A549 (cell line): ENCODE measurements at regions not wholly inside any gene's neighbourhood (a gene's known extent, or its start where the extent isn't known, plus 50 kb on each side); places are given as distances from the start of the nearest gene placed in this dataset.

Experiments
- ATAC-seq, 2 experiments: fragments of 200-7000 bp in 1 of 2; fragments of >200 bp in 1 of 2; cut with Nextera tagmentation in 1 of 2; cut with Tn5 transposase in 1 of 2; 3 replicates each; pipeline versions ENCODE4 v1.8.0 to v1.9.1; 2018 to 2020; ENCODE audit warnings: mild to moderate bottlenecking in 1 of 2, moderate library complexity in 1 of 2
- CTCF ChIA-PET: fragments of 300-600 bp; sonication (Branson Sonifier 250); formaldehyde crosslinking; extraction: SDS; loops from one replicate; lab custom pipeline; 2021; ENCODE audit warnings: antibody characterized with exemption, inconsistent platforms; lab: Yijun Ruan, JAX
- POLR2A ChIA-PET: fragments of 350-600 bp; formaldehyde crosslinking; extraction: SDS; loops from one replicate; lab custom pipeline; 2021; ENCODE audit warnings: antibody characterized with exemption, inconsistent platforms; lab: Yijun Ruan, JAX
- DNase-seq, 2 experiments: peaks; one replicate each; pipeline versions ENCODE4 v3.0.0 to v3.0.0-alpha.2; 2011 to 2016; ENCODE audit warnings: low read depth in 1 of 2, low spot score in 1 of 2
- FAIRE-seq: peaks from 2 replicates; lab custom pipeline; 2011; peaks lifted over from hg19 to GRCh38; lab: Jason Lieb, UNC
- H3K27ac ChIP-seq, 2 experiments: fragments of >200 bp; sonication (Bioruptor Twin); formaldehyde crosslinking; 3 replicates each; pipeline ENCODE4 v1.5.1; 2016 to 2017
- H3K4me1 ChIP-seq: fragments of >200 bp; sonication (Bioruptor Twin); formaldehyde crosslinking; 3 replicates; pipeline ENCODE4 v1.6.1; 2016
- H3K4me2 ChIP-seq: fragments of >200 bp; sonication (Bioruptor Twin); formaldehyde crosslinking; 3 replicates; pipeline ENCODE4 v1.6.1; 2016
- H3K4me3 ChIP-seq: fragments of >200 bp; sonication (Bioruptor Twin); formaldehyde crosslinking; 3 replicates; pipeline ENCODE4 v1.5.1; 2016
- H3K9me3 ChIP-seq: fragments of >200 bp; sonication (Bioruptor Twin); formaldehyde crosslinking; 3 replicates; pipeline ENCODE4 v1.6.1; 2016
- CBX8 ChIP-seq: fragments of 200-600 bp; sonication (generic); IDR thresholded peaks from 2 replicates; pipeline ENCODE4 v1.6.1; 2016
- CHD4 ChIP-seq: fragments of 200-600 bp; sonication (generic); IDR thresholded peaks from 2 replicates; pipeline ENCODE4 v1.6.1; 2016; ENCODE audit warnings: antibody characterized with exemption, mild to moderate bottlenecking, borderline replicate concordance
- FOSB ChIP-seq: fragments of 250-450 bp; sonication (Bioruptor Pico); IDR thresholded peaks from 2 replicates; pipeline ENCODE4 v1.5.0; 2020; ENCODE audit warnings: mild to moderate bottlenecking, moderate library complexity
- FOSL2 ChIP-seq, 2 experiments: fragments of 450-650 bp in 1 of 2; fragments of >200 bp in 1 of 2; sonication (Bioruptor Twin) in 1 of 2; formaldehyde crosslinking; IDR thresholded peaks; 2 replicates each; pipeline versions ENCODE4 v1.5.0 to v1.6.1; 2016 to 2020; ENCODE audit warnings: mild to moderate bottlenecking in 1 of 2, moderate library complexity in 1 of 2
- FOXS1 ChIP-seq: fragments of 250-450 bp; sonication (Bioruptor Pico); IDR thresholded peaks from 2 replicates; pipeline ENCODE4 v1.5.0; 2020; ENCODE audit warnings: mild to moderate bottlenecking, moderate library complexity
- GATA3 ChIP-seq: IDR thresholded peaks from 2 replicates; pipeline ENCODE4 v1.6.1; 2012; ENCODE audit warnings: borderline replicate concordance
- HOXA7 ChIP-seq: fragments of 250-450 bp; sonication (Bioruptor Pico); IDR thresholded peaks from 2 replicates; pipeline ENCODE4 v1.5.0; 2020; ENCODE audit warnings: mild to moderate bottlenecking, moderate library complexity
- JUN ChIP-seq, 2 experiments: fragments of >200 bp; sonication (Bioruptor Twin); formaldehyde crosslinking; IDR thresholded peaks; 2 replicates in 1 of 2; 3 replicates in 1 of 2; pipeline ENCODE4 v1.6.1; 2016 to 2017
- KDM1A ChIP-seq: fragments of 200-600 bp; sonication (generic); IDR thresholded peaks from 2 replicates; pipeline ENCODE4 v1.6.1; 2016; ENCODE audit warnings: low read depth, mild to moderate bottlenecking
- KDM5A ChIP-seq: fragments of 200-600 bp; sonication (generic); IDR thresholded peaks from 2 replicates; pipeline ENCODE4 v1.6.1; 2016; ENCODE audit warnings: antibody characterized with exemption, mild to moderate bottlenecking
- NR3C1 ChIP-seq: fragments of >200 bp; sonication (Bioruptor Twin); formaldehyde crosslinking; IDR thresholded peaks from 3 replicates; pipeline ENCODE4 v1.6.1; 2017
- RAD21 ChIP-seq, 2 experiments: fragments of >200 bp in 1 of 2; sonication (Bioruptor Twin) in 1 of 2; formaldehyde crosslinking in 1 of 2; IDR thresholded peaks in 1 of 2; conservative IDR thresholded peaks in 1 of 2; 2 replicates in 1 of 2; 3 replicates in 1 of 2; pipeline ENCODE4 v1.6.1; 2012 to 2018; ENCODE audit warnings: inconsistent platforms in 1 of 2
- RARB ChIP-seq: fragments of 250-450 bp; sonication (Bioruptor Pico); IDR thresholded peaks from 2 replicates; pipeline ENCODE4 v1.8.0; 2021; ENCODE audit warnings: mild to moderate bottlenecking, moderate library complexity
- SMC3 ChIP-seq: fragments of >200 bp; sonication (Bioruptor Twin); formaldehyde crosslinking; IDR thresholded peaks from 3 replicates; pipeline ENCODE4 v1.6.1; 2018; ENCODE audit warnings: inconsistent platforms
- SREBF2 ChIP-seq: fragments of 450-650 bp; IDR thresholded peaks from 2 replicates; pipeline ENCODE4 v1.6.1; 2014; ENCODE audit warnings: mild to moderate bottlenecking, moderate library complexity
- TFCP2L1 ChIP-seq: fragments of 250-450 bp; sonication (Bioruptor Pico); IDR thresholded peaks from 2 replicates; pipeline ENCODE4 v1.5.0; 2021; ENCODE audit warnings: mild to moderate bottlenecking
- WGBS: methylation state at CpG from one replicate; pipeline ENCODE4 v1.1.6; 2017; ENCODE audit errors: missing lambda C conversion rate; 5-methylcytosine and 5-hydroxymethylcytosine counted together
- TF ChIP-seq, protein P1 (sequence below): fragments of 200-600 bp; sonication (generic); IDR thresholded peaks from 2 replicates; pipeline ENCODE4 v1.6.1; 2016; ENCODE audit warnings: antibody characterized with exemption, mild to moderate bottlenecking, moderate library complexity
- TF ChIP-seq, protein P2 (sequence below): fragments of >200 bp; sonication (Bioruptor Twin); formaldehyde crosslinking; IDR thresholded peaks from 3 replicates; pipeline ENCODE4 v1.6.1; 2016
- TF ChIP-seq, protein P3 (sequence below): fragments of 250-450 bp; sonication (Bioruptor Pico); IDR thresholded peaks from 2 replicates; pipeline ENCODE4 v1.5.0; 2020; ENCODE audit warnings: low read depth, mild to moderate bottlenecking, moderate library complexity
- TF ChIP-seq, protein P4 (sequence below): IDR thresholded peaks from 2 replicates; pipeline ENCODE4 v1.6.1; 2012

DNA sequence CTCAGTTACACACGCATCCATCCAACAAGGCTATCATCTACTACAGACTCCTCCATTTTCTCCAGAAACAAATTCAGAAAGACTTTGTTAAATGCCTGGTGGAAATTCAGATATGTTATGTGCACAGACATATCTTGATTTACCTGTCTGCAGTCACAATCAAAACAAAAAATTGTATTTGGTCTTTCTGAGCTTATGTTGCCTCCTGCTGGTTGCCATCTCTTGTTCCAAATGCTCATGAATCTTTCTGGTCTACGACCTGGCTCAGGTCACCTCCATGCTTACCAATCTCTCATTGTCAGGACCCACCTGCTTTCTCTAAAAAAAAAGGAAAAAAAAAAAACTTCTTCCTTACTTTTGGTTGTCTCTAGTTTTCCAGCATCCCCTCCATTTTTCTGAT lies 169.2 kb upstream of the PLXNC1 start (continued):
- TF ChIP-seq RAD21 (conservative IDR thresholded peaks at IDR 0.05 in 1 of 2, IDR thresholded peaks at IDR 0.05 in 1 of 2) (peak; percentile 66 to 80), JUN (IDR thresholded peaks at IDR 0.05) (no peak), FOSB (CRISPR knock-in tag) (no peak), TFCP2L1 (CRISPR knock-in tag) (no peak)
- TF ChIP-seq, protein P1, sequence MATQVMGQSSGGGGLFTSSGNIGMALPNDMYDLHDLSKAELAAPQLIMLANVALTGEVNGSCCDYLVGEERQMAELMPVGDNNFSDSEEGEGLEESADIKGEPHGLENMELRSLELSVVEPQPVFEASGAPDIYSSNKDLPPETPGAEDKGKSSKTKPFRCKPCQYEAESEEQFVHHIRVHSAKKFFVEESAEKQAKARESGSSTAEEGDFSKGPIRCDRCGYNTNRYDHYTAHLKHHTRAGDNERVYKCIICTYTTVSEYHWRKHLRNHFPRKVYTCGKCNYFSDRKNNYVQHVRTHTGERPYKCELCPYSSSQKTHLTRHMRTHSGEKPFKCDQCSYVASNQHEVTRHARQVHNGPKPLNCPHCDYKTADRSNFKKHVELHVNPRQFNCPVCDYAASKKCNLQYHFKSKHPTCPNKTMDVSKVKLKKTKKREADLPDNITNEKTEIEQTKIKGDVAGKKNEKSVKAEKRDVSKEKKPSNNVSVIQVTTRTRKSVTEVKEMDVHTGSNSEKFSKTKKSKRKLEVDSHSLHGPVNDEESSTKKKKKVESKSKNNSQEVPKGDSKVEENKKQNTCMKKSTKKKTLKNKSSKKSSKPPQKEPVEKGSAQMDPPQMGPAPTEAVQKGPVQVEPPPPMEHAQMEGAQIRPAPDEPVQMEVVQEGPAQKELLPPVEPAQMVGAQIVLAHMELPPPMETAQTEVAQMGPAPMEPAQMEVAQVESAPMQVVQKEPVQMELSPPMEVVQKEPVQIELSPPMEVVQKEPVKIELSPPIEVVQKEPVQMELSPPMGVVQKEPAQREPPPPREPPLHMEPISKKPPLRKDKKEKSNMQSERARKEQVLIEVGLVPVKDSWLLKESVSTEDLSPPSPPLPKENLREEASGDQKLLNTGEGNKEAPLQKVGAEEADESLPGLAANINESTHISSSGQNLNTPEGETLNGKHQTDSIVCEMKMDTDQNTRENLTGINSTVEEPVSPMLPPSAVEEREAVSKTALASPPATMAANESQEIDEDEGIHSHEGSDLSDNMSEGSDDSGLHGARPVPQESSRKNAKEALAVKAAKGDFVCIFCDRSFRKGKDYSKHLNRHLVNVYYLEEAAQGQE: no peak
- TF ChIP-seq, all 56 proteins: peak for 3

DNA sequence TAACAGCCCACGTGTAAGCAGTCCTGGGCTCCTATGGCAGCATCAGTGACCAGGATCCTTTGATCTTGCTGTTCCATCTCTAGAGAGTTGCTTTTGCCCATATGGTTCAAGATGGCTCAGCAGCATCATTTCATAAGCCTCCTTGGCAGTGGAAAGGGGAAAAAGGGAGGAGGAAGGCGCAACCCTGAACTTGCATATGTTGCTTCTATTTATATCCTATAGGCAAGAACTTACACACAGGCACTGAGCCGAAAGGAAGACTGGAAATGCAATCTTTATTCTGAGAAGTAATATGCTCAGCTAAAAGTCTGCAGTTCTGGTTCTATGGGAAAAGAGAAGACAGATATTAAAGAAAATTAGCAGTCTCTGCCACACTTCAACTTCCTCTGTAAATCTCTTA lies 167.7 kb upstream of the PLXNC1 start:
- no peak for ATAC-seq
- Histone ChIP-seq H3K27ac (no peak overlapping the region), H3K4me3 (no peak overlapping the region), H3K9me3 (no peaks in the 10 kb centered on the region), H3K4me1 (peaks cover 7% of the 10 kb centered on the region; the same call in 1 of the 3 replicates), H3K4me2 (no peak overlapping the region)
- DNase-seq: no peak
- 74% methylated on average over 3 of the region's 3 CpGs for WGBS
- ChIA-PET POLR2A (no interaction called here), CTCF (interaction anchor here (0.7 to 1.2 kb wide), 2 partner anchors 28 to 40 kb away, joined by 3 read pairs; no protein-coding TSS in a partner anchor)
- TF ChIP-seq GATA3: no peak
- TF ChIP-seq FOSL2 (IDR thresholded peaks at IDR 0.05): no peak
- no peak for TF ChIP-seq FOSL2 (CRISPR knock-in tag; IDR thresholded peaks at IDR 0.05)
- FAIRE-seq: no peak

DNA sequence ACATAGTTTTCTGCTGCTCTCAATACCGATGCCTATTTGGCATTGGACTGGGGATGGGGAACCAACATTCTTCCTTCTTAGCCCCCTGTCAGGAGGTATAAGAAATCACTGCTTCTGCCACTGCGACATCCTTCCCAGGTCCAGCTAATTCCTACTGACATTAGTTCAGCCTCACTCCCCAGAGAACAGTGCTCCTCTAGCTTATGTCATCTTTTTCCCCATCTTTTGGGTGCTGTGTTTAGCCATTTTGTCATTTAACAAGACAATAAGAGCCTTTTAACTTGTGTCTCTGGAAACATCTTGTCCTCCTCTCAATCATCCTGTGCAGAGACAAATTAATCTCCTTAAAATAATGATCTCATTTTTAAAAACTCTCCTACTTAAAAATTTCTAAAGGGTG lies 167.0 kb upstream of the PLXNC1 start:
- no peak overlapping the region for H3K27ac ChIP-seq
- H3K9me3 ChIP-seq: no peaks in the 10 kb centered on the region
- FAIRE-seq: no peak
- H3K4me1 ChIP-seq: peaks cover 7% of the 10 kb centered on the region; the same call in 1 of the 3 replicates
- H3K4me3 ChIP-seq: no peak overlapping the region
- H3K4me2 ChIP-seq: no peak overlapping the region
- TF ChIP-seq, protein P2, sequence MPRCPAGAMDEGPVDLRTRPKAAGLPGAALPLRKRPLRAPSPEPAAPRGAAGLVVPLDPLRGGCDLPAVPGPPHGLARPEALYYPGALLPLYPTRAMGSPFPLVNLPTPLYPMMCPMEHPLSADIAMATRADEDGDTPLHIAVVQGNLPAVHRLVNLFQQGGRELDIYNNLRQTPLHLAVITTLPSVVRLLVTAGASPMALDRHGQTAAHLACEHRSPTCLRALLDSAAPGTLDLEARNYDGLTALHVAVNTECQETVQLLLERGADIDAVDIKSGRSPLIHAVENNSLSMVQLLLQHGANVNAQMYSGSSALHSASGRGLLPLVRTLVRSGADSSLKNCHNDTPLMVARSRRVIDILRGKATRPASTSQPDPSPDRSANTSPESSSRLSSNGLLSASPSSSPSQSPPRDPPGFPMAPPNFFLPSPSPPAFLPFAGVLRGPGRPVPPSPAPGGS: no peak
- TF ChIP-seq NR3C1 (no peak), SMC3 (no peak), SREBF2 (no peak), CBX8 (no peak), RARB (no peak), JUN (IDR thresholded peaks at IDR 0.05) (no peak), CHD4 (no peak), TFCP2L1 (CRISPR knock-in tag) (no peak), HOXA7 (no peak), FOXS1 (CRISPR knock-in tag) (no peak), KDM1A (no peak), KDM5A (no peak)
- TF ChIP-seq, protein P3, sequence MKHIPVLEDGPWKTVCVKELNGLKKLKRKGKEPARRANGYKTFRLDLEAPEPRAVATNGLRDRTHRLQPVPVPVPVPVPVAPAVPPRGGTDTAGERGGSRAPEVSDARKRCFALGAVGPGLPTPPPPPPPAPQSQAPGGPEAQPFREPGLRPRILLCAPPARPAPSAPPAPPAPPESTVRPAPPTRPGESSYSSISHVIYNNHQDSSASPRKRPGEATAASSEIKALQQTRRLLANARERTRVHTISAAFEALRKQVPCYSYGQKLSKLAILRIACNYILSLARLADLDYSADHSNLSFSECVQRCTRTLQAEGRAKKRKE (CRISPR knock-in tag): no peak
- TF ChIP-seq, protein P4, sequence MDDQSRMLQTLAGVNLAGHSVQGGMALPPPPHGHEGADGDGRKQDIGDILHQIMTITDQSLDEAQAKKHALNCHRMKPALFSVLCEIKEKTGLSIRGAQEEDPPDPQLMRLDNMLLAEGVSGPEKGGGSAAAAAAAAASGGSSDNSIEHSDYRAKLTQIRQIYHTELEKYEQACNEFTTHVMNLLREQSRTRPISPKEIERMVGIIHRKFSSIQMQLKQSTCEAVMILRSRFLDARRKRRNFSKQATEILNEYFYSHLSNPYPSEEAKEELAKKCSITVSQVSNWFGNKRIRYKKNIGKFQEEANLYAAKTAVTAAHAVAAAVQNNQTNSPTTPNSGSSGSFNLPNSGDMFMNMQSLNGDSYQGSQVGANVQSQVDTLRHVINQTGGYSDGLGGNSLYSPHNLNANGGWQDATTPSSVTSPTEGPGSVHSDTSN: no peak
- no peak for ATAC-seq
- 64% methylated on average over 2 of the region's 2 CpGs for WGBS
- CTCF ChIA-PET: interaction anchor here (1.2 kb wide), 1 partner anchor 27 kb away, joined by 3 read pairs; no protein-coding TSS in a partner anchor
- POLR2A ChIA-PET: no interaction called here
- DNase-seq: no peak
